H9 (cell line): ENCODE measurements at regions not wholly inside any gene's neighbourhood (a gene's known extent, or its start where the extent isn't known, plus 50 kb on each side); places are given as distances from the start of the nearest gene placed in this dataset.

Source experiments
- DNase-seq: peaks from one replicate; pipeline ENCODE4 v3.0.0-alpha.2; 2017
- H2AFZ ChIP-seq: one replicate; pipeline ENCODE4 v1.6.1; 2013; ENCODE audit warnings: mild to moderate bottlenecking, low read length, control low read depth, moderate library complexity
- H2AK5ac ChIP-seq: 2 replicates; pipeline ENCODE4 v1.6.1; 2013; ENCODE audit warnings: low read length, control low read depth, mixed read lengths; ENCODE audit not compliant: insufficient read length
- H2BK120ac ChIP-seq: one replicate; pipeline ENCODE4 v1.6.1; 2013; ENCODE audit warnings: low read depth, mild to moderate bottlenecking, low read length, control low read depth, inconsistent platforms; ENCODE audit not compliant: poor library complexity, severe bottlenecking
- H2BK12ac ChIP-seq: 2 replicates; pipeline ENCODE4 v1.6.1; 2013; ENCODE audit warnings: low read length, control low read depth, mixed read lengths, low read depth; ENCODE audit not compliant: insufficient read length
- H2BK15ac ChIP-seq: 2 replicates; pipeline ENCODE4 v1.6.1; 2013; ENCODE audit warnings: low read depth, low read length, control low read depth
- H2BK20ac ChIP-seq: one replicate; pipeline ENCODE4 v1.6.1; 2013; ENCODE audit warnings: low read depth, mild to moderate bottlenecking, low read length, control low read depth, inconsistent platforms; ENCODE audit not compliant: poor library complexity, severe bottlenecking
- H2BK5ac ChIP-seq: 2 replicates; pipeline ENCODE4 v1.6.1; 2013; ENCODE audit warnings: low read length, control low read depth, mixed read lengths; ENCODE audit not compliant: insufficient read length
- H3K14ac ChIP-seq: 2 replicates; pipeline ENCODE4 v1.6.1; 2013; ENCODE audit warnings: low read length, control low read depth; ENCODE audit not compliant: insufficient read depth
- H3K18ac ChIP-seq: 2 replicates; pipeline ENCODE4 v1.6.1; 2013; ENCODE audit warnings: low read depth, mild to moderate bottlenecking, mixed read lengths, low read length, control low read depth; ENCODE audit not compliant: insufficient read length
- H3K23ac ChIP-seq: 2 replicates; pipeline ENCODE4 v1.6.1; 2013; ENCODE audit warnings: low read length, control low read depth, mixed read lengths, low read depth; ENCODE audit not compliant: insufficient read length
- H3K23me2 ChIP-seq: 2 replicates; pipeline ENCODE4 v1.6.1; 2013; ENCODE audit warnings: low read depth, mild to moderate bottlenecking, mixed read lengths, low read length, control low read depth; ENCODE audit not compliant: insufficient read length, poor library complexity, severe bottlenecking
- H3K27ac ChIP-seq: 2 replicates; pipeline ENCODE4 v1.5.1; 2013; ENCODE audit warnings: low read length, control low read depth, mixed read lengths, low read depth; ENCODE audit not compliant: insufficient read length
- H3K27me3 ChIP-seq: 2 replicates; pipeline ENCODE4 v1.6.1; 2013; ENCODE audit warnings: low read length, control low read depth, inconsistent platforms; ENCODE audit not compliant: insufficient read depth
- H3K4ac ChIP-seq: 2 replicates; pipeline ENCODE4 v1.6.1; 2013; ENCODE audit warnings: low read depth, mild to moderate bottlenecking, control low read depth, inconsistent platforms, low read length, moderate library complexity
- H3K4me1 ChIP-seq: 2 replicates; pipeline ENCODE4 v1.6.1; 2013; ENCODE audit warnings: low read length, control low read depth, inconsistent platforms; ENCODE audit not compliant: insufficient read depth
- H3K4me2 ChIP-seq: 2 replicates; pipeline ENCODE4 v1.6.1; 2013; ENCODE audit warnings: low read length, control low read depth, mixed read lengths; ENCODE audit not compliant: insufficient read length, insufficient read depth
- H3K56ac ChIP-seq: 2 replicates; pipeline ENCODE4 v1.6.1; 2013; ENCODE audit warnings: low read depth, mild to moderate bottlenecking, mixed read lengths, low read length, control low read depth; ENCODE audit not compliant: insufficient read length
- H3K79me1 ChIP-seq: 2 replicates; pipeline ENCODE4 v1.6.1; 2013; ENCODE audit warnings: low read depth, mild to moderate bottlenecking, moderate library complexity, low read length, control low read depth, inconsistent platforms; ENCODE audit not compliant: insufficient read depth, poor library complexity, severe bottlenecking
- H3K79me2 ChIP-seq: 2 replicates; pipeline ENCODE4 v1.6.1; 2013; ENCODE audit warnings: low read length, control low read depth, inconsistent platforms; ENCODE audit not compliant: insufficient read depth
- H3K9ac ChIP-seq: 2 replicates; pipeline ENCODE4 v1.6.1; 2013; ENCODE audit warnings: low read length, control low read depth, mixed read lengths; ENCODE audit not compliant: insufficient read length; ENCODE audit errors: extremely low read depth
- H3K9me3 ChIP-seq: one replicate; pipeline ENCODE4 v1.6.1; 2013; ENCODE audit warnings: low read depth, low read length, inconsistent platforms; ENCODE audit not compliant: control insufficient read depth
- H3T11ph ChIP-seq: one replicate; pipeline ENCODE4 v1.6.1; 2013; ENCODE audit warnings: mild to moderate bottlenecking, low read length, control low read depth, inconsistent platforms
- H4K20me1 ChIP-seq: one replicate; pipeline ENCODE4 v1.6.1; 2013; ENCODE audit not compliant: control insufficient read depth, insufficient read length, insufficient read depth
- H4K5ac ChIP-seq: 2 replicates; pipeline ENCODE4 v1.6.1; 2013; ENCODE audit warnings: low read depth, mild to moderate bottlenecking, mixed read lengths, low read length, control low read depth; ENCODE audit not compliant: insufficient read length
- H4K8ac ChIP-seq: replicated peaks from 2 replicates; pipeline ENCODE4 v1.6.1; 2013; ENCODE audit warnings: low read length, control low read depth, mixed read lengths, low read depth; ENCODE audit not compliant: insufficient read length
- H4K91ac ChIP-seq: 2 replicates; pipeline ENCODE4 v1.6.1; 2013; ENCODE audit warnings: low read depth, mild to moderate bottlenecking, moderate library complexity, mixed read lengths, low read length, control low read depth; ENCODE audit not compliant: insufficient read length
- H3K27ac Mint-ChIP-seq, 3 experiments: 2 replicates in 2 of 3; 3 replicates in 1 of 3; pipeline ENCODE4 v1.8.0; 2020 to 2021; ENCODE audit warnings: mixed read lengths in 3 of 3, mild to moderate bottlenecking in 1 of 3, moderate library complexity in 1 of 3
- H3K27me3 Mint-ChIP-seq: 2 replicates; pipeline ENCODE4 v1.8.0; 2021; ENCODE audit warnings: low read depth, mild to moderate bottlenecking, moderate library complexity, mixed read lengths
- H3K36me3 Mint-ChIP-seq, 3 experiments: 2 replicates in 2 of 3; 3 replicates in 1 of 3; pipeline ENCODE4 v1.8.0; 2020 to 2021; ENCODE audit warnings: low read depth in 3 of 3, mixed read lengths in 3 of 3; ENCODE audit not compliant: insufficient read depth in 1 of 3
- H3K4me1 Mint-ChIP-seq, 2 experiments: 2 replicates each; pipeline ENCODE4 v1.8.0; 2020; ENCODE audit warnings: mixed read lengths in 2 of 2
- H3K4me3 Mint-ChIP-seq, 2 experiments: 2 replicates in 1 of 2; 3 replicates in 1 of 2; pipeline ENCODE4 v1.8.0; 2020 to 2021; ENCODE audit warnings: mild to moderate bottlenecking in 2 of 2, mixed read lengths in 2 of 2, moderate library complexity in 1 of 2
- H3K9me3 Mint-ChIP-seq, 2 experiments: 2 replicates in 1 of 2; 3 replicates in 1 of 2; pipeline ENCODE4 v1.8.0; 2020; ENCODE audit warnings: mild to moderate bottlenecking in 2 of 2, mixed read lengths in 2 of 2, moderate library complexity in 1 of 2
- WGBS: extraction: QIAGEN DNeasy Blood & Tissue Kit; methylation state at CpG from one replicate; pipeline ENCODE4 v1.1.7; 2013; ENCODE audit warnings: missing lambda C conversion rate, low lambda C conversion rate, mixed read lengths; ENCODE audit not compliant: insufficient read length; ENCODE audit errors: extremely low coverage; 5-methylcytosine and 5-hydroxymethylcytosine counted together
- TF ChIP-seq, protein P1 (sequence below): fragments of 200-600 bp; sonication (generic); conservative IDR thresholded peaks from 3 replicates; pipeline ENCODE4 v1.8.0; 2021; ENCODE audit warnings: antibody characterized with exemption, mild to moderate bottlenecking

GRCh38 chr16:74213372-74213771, 83.2 kb upstream of the PSMD7 start:
- Histone ChIP-seq H4K5ac (no peak overlapping the region), H2BK120ac (no peak overlapping the region), H3K9me3 (no peaks in the 10 kb centered on the region), H2BK20ac (no peak overlapping the region), H3K18ac (no peak overlapping the region), H3K56ac (no peak overlapping the region), H3K23ac (no peak overlapping the region), H3K79me1 (no peaks in the 10 kb centered on the region), H3K23me2 (no peaks in the 10 kb centered on the region), H2BK12ac (no peak overlapping the region), H3K14ac (no peak overlapping the region), H3K27me3 (no peaks in the 10 kb centered on the region), H4K91ac (no peak overlapping the region), H4K20me1 (no peaks in the 10 kb centered on the region), H2AK5ac (no peak overlapping the region), H3K27ac (no peak overlapping the region), H4K8ac (no peak overlapping the region), H2BK5ac (no peak overlapping the region), H2BK15ac (no peak overlapping the region), H3K9ac (no peak overlapping the region), H3T11ph (no peak overlapping the region), H3K4me2 (no peak overlapping the region), H3K4me1 (no peaks in the 10 kb centered on the region), H3K4ac (no peak overlapping the region), H2AFZ (no peak overlapping the region), H3K79me2 (no peaks in the 10 kb centered on the region)
- DNase-seq: no peak
- H3K27ac Mint-ChIP-seq: no peak overlapping the region
- H3K27me3 Mint-ChIP-seq: no peaks in the 10 kb centered on the region
- H3K36me3 Mint-ChIP-seq: no peaks in the 10 kb centered on the region; a peak in 1 of 7 replicates
- TF ChIP-seq, protein P1, sequence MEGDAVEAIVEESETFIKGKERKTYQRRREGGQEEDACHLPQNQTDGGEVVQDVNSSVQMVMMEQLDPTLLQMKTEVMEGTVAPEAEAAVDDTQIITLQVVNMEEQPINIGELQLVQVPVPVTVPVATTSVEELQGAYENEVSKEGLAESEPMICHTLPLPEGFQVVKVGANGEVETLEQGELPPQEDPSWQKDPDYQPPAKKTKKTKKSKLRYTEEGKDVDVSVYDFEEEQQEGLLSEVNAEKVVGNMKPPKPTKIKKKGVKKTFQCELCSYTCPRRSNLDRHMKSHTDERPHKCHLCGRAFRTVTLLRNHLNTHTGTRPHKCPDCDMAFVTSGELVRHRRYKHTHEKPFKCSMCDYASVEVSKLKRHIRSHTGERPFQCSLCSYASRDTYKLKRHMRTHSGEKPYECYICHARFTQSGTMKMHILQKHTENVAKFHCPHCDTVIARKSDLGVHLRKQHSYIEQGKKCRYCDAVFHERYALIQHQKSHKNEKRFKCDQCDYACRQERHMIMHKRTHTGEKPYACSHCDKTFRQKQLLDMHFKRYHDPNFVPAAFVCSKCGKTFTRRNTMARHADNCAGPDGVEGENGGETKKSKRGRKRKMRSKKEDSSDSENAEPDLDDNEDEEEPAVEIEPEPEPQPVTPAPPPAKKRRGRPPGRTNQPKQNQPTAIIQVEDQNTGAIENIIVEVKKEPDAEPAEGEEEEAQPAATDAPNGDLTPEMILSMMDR: no peak
- H3K4me1 Mint-ChIP-seq: no peaks in the 10 kb centered on the region
- no peaks in the 10 kb centered on the region for H3K9me3 Mint-ChIP-seq
- no CpG with 5 or more reads among the region's 3 CpGs for WGBS
- no peak overlapping the region for H3K4me3 Mint-ChIP-seq
